H1 (cell line): ENCODE measurements at regions not wholly inside any gene's neighbourhood (a gene's known extent, or its start where the extent isn't known, plus 50 kb on each side); places are given as distances from the start of the nearest gene placed in this dataset.

Source experiments
- POLR2A ChIP-seq, 2 experiments: IDR thresholded peaks; 1 replicate in 1 of 2; 2 replicates in 1 of 2; pipeline ENCODE4 v1.6.1; 2011; ENCODE audit warnings: low read depth in 2 of 2, low read length in 2 of 2, mild to moderate bottlenecking in 2 of 2; ENCODE audit errors: control extremely low read depth in 1 of 2
- TF ChIP-seq, protein P1 (sequence below): IDR thresholded peaks from 2 replicates; pipeline ENCODE4 v1.6.1; 2011; ENCODE audit warnings: low read depth, mild to moderate bottlenecking, low read length; ENCODE audit not compliant: insufficient read depth
- TF ChIP-seq, protein P2 (sequence below), 3 experiments: IDR thresholded peaks; 1 replicate in 2 of 3; 2 replicates in 1 of 3; pipeline versions ENCODE4 v1.5.1 to v1.6.1; 2011; ENCODE audit warnings: low read length in 3 of 3, mild to moderate bottlenecking in 3 of 3, inconsistent platforms in 2 of 3, low read depth in 1 of 3, moderate library complexity in 1 of 3; ENCODE audit not compliant: insufficient read depth in 1 of 3; ENCODE audit errors: control extremely low read depth in 1 of 3

DNA sequence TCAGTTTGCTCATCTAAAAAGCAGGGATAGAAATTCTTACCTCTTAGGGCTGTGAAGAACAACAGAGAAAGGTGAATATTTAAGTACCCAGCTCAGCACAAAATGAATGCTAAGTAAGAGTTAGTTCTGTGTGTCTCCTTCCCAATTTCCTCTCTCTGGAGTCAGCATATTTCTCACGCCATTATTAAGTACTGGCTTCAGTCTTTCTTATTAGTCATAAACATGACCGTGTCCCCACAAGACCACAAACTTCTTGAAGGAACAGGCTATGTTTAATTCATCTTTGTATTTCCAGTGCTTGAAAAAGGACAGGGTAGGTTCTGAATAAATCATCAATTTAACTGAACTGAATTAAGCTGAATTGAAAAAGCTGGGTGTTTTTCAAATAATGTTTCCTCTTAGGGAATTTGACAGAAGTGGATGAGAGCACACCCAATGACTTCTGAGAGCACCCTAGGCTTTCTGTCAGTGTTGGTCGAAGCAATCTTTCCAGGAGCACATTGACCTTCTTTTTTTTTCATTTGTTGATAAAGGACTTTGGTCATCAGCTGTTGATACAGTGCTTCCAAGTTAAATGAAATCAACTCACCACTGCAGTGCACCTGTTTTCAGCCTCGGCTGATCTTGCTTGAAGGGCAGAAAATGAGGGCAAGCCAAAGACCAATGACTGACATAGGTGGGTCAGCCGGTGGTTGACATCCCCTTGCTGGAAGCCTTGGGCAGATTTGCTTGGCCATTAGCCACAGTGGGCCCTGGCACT is 324.6 kb downstream of the MFSD1 start:
- TF ChIP-seq, protein P1, sequence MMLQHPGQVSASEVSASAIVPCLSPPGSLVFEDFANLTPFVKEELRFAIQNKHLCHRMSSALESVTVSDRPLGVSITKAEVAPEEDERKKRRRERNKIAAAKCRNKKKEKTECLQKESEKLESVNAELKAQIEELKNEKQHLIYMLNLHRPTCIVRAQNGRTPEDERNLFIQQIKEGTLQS, result no peak
- TF ChIP-seq, protein P2, sequence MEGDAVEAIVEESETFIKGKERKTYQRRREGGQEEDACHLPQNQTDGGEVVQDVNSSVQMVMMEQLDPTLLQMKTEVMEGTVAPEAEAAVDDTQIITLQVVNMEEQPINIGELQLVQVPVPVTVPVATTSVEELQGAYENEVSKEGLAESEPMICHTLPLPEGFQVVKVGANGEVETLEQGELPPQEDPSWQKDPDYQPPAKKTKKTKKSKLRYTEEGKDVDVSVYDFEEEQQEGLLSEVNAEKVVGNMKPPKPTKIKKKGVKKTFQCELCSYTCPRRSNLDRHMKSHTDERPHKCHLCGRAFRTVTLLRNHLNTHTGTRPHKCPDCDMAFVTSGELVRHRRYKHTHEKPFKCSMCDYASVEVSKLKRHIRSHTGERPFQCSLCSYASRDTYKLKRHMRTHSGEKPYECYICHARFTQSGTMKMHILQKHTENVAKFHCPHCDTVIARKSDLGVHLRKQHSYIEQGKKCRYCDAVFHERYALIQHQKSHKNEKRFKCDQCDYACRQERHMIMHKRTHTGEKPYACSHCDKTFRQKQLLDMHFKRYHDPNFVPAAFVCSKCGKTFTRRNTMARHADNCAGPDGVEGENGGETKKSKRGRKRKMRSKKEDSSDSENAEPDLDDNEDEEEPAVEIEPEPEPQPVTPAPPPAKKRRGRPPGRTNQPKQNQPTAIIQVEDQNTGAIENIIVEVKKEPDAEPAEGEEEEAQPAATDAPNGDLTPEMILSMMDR (IDR thresholded peaks at IDR 0.05; ENCODE audit: control extremely low read depth in 1 of 3, insufficient read depth in 1 of 3, low read depth in 1 of 3, low read length in 3 of 3), result no peak
- no peak for TF ChIP-seq POLR2A (IDR thresholded peaks at IDR 0.05; ENCODE audit: control extremely low read depth in 1 of 2, low read depth in 2 of 2, low read length in 2 of 2)
